Liver (tissue), 8 donors: ENCODE measurements at regions not wholly inside any gene's neighbourhood (a gene's known extent, or its start where the extent isn't known, plus 50 kb on each side); places are given as distances from the start of the nearest gene placed in this dataset.

Source experiments
- DNase-seq: peaks from one replicate; pipeline ENCODE4 v3.0.0-alpha.2; 2017; ENCODE audit warnings: low spot score
- H3K27ac ChIP-seq, 2 donors: one replicate each; pipeline ENCODE4 v1.7.0; 2013; ENCODE audit warnings: inconsistent platforms in 2 of 2, low read length in 2 of 2, control low read depth in 1 of 2, low read depth in 1 of 2, mild to moderate bottlenecking in 1 of 2
- H3K27me3 ChIP-seq, 4 donors: one replicate each; pipeline versions ENCODE4 v1.6.1 to v1.7.0; 2013; ENCODE audit warnings: low read length in 3 of 4, inconsistent platforms in 1 of 4, mild to moderate bottlenecking in 1 of 4, moderate library complexity in 1 of 4; ENCODE audit not compliant: control insufficient read depth in 4 of 4, insufficient read depth in 4 of 4
- H3K36me3 ChIP-seq, 4 donors: one replicate each; pipeline versions ENCODE4 v1.6.1 to v1.7.0; 2013; ENCODE audit warnings: low read length in 3 of 4, mild to moderate bottlenecking in 3 of 4, low read depth in 1 of 4, moderate library complexity in 1 of 4; ENCODE audit not compliant: control insufficient read depth in 4 of 4, insufficient read depth in 3 of 4
- H3K4me1 ChIP-seq, 4 donors: one replicate each; pipeline versions ENCODE4 v1.6.1 to v1.7.0; 2013; ENCODE audit warnings: low read length in 3 of 4, mild to moderate bottlenecking in 3 of 4, moderate library complexity in 1 of 4; ENCODE audit not compliant: control insufficient read depth in 4 of 4, insufficient read depth in 4 of 4
- H3K4me3 ChIP-seq, 3 donors: one replicate each; pipeline versions ENCODE4 v1.6.1 to v1.7.0; 2013; ENCODE audit warnings: low read length in 3 of 3, control low read depth in 1 of 3, low read depth in 1 of 3, mild to moderate bottlenecking in 1 of 3
- H3K9ac ChIP-seq, 2 donors: one replicate each; pipeline ENCODE4 v1.7.0; 2013; ENCODE audit warnings: low read length in 2 of 2, mild to moderate bottlenecking in 2 of 2, moderate library complexity in 2 of 2, control low read depth in 1 of 2, low read depth in 1 of 2
- H3K9me3 ChIP-seq, 4 donors: one replicate each; pipeline versions ENCODE4 v1.6.1 to v1.7.0; 2013; ENCODE audit warnings: low read length in 3 of 4; ENCODE audit not compliant: control insufficient read depth in 4 of 4
- CTCF ChIP-seq: fragments of 150-350 bp; IDR thresholded peaks from 2 replicates; pipeline ENCODE4 v1.5.1; 2017; ENCODE audit warnings: improper control_type of control experiment, low read depth, low read length; ENCODE audit not compliant: missing input control
- EGR1 ChIP-seq, 2 donors: IDR thresholded peaks; 2 replicates each; pipeline ENCODE4 v1.6.1; 2016 to 2018; ENCODE audit warnings: antibody characterized with exemption in 2 of 2, low read depth in 2 of 2
- FOXA2 ChIP-seq: IDR thresholded peaks from 2 replicates; pipeline ENCODE4 v1.6.1; 2016; ENCODE audit warnings: antibody characterized with exemption
- GABPA ChIP-seq, 2 donors: IDR thresholded peaks in 1 of 2; conservative IDR thresholded peaks in 1 of 2; 2 replicates each; pipeline ENCODE4 v1.6.1; 2016; ENCODE audit warnings: antibody characterized with exemption in 2 of 2, mild to moderate bottlenecking in 1 of 2, moderate library complexity in 1 of 2
- HNF4A ChIP-seq, 2 donors: conservative IDR thresholded peaks; 2 replicates each; pipeline ENCODE4 v1.6.1; 2016; ENCODE audit warnings: antibody characterized with exemption in 2 of 2, mild to moderate bottlenecking in 2 of 2
- JUND ChIP-seq, 2 donors: IDR thresholded peaks; 2 replicates each; pipeline ENCODE4 v1.6.1; 2016; ENCODE audit warnings: antibody characterized with exemption in 2 of 2
- MAX ChIP-seq: IDR thresholded peaks from 2 replicates; pipeline ENCODE4 v1.6.1; 2016; ENCODE audit warnings: antibody characterized with exemption
- NR2F2 ChIP-seq: IDR thresholded peaks from 2 replicates; pipeline ENCODE4 v1.6.1; 2016; ENCODE audit warnings: antibody characterized with exemption
- RAD21 ChIP-seq, 2 donors: IDR thresholded peaks; 2 replicates each; pipeline ENCODE4 v1.6.1; 2016; ENCODE audit warnings: antibody characterized with exemption in 2 of 2, mild to moderate bottlenecking in 2 of 2
- RXRA ChIP-seq, 2 donors: IDR thresholded peaks; 2 replicates each; pipeline ENCODE4 v1.6.1; 2017 to 2018; ENCODE audit warnings: antibody characterized with exemption in 2 of 2, mild to moderate bottlenecking in 1 of 2
- SP1 ChIP-seq: IDR thresholded peaks from 2 replicates; pipeline ENCODE4 v1.6.1; 2018; ENCODE audit warnings: antibody characterized with exemption, mild to moderate bottlenecking
- TAF1 ChIP-seq: conservative IDR thresholded peaks from 2 replicates; pipeline ENCODE4 v1.6.1; 2016; ENCODE audit warnings: antibody characterized with exemption, mild to moderate bottlenecking
- YY1 ChIP-seq: IDR thresholded peaks from 2 replicates; pipeline ENCODE4 v1.6.1; 2016; ENCODE audit warnings: antibody characterized with exemption, mild to moderate bottlenecking
- ZBTB33 ChIP-seq: IDR thresholded peaks from 2 replicates; pipeline ENCODE4 v1.6.1; 2016; ENCODE audit warnings: antibody characterized with exemption
- WGBS: extraction: QIAGEN DNeasy Blood & Tissue Kit; methylation state at CpG from one replicate; pipeline ENCODE4 v1.1.7; 2013; 5-methylcytosine and 5-hydroxymethylcytosine counted together
- TF ChIP-seq, protein P1 (sequence below): IDR thresholded peaks from 2 replicates; pipeline ENCODE4 v1.6.1; 2016; ENCODE audit warnings: antibody characterized with exemption
- TF ChIP-seq, protein P2 (sequence below): IDR thresholded peaks from 2 replicates; pipeline ENCODE4 v1.6.1; 2016; ENCODE audit warnings: antibody characterized with exemption, mild to moderate bottlenecking
- donor health status: healthy.
- donor health status: healthy.
- donor health status: healthy.
- donor health status: healthy.
- donor health status: healthy.

GRCh38 chr15:67907184-67907723 lies 67.4 kb upstream of the RNU6-1 start:
- 95% methylated on average over 2 of the region's 2 CpGs for WGBS

More at GRCh38 chr15:67907184-67907723, 67.4 kb upstream of the RNU6-1 start:
- Histone ChIP-seq H3K27ac (no peak overlapping the region), H3K4me3 (no peak overlapping the region), H3K9me3 (peaks cover 0 to 1% (median 0%) of the 10 kb centered on the region in 4 donors), H3K27me3 (no peaks in the 10 kb centered on the region), H3K9ac (no peak overlapping the region), H3K4me1 (peaks cover 0 to 4% (median 1%) of the 10 kb centered on the region in 4 donors), H3K36me3 (no peaks in the 10 kb centered on the region)
- no peak for DNase-seq
- TF ChIP-seq, protein P1, sequence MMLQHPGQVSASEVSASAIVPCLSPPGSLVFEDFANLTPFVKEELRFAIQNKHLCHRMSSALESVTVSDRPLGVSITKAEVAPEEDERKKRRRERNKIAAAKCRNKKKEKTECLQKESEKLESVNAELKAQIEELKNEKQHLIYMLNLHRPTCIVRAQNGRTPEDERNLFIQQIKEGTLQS = no peak
- no peak for TF ChIP-seq FOXA2
- no peak for TF ChIP-seq TAF1
- no peak for TF ChIP-seq GABPA (IDR thresholded peaks at IDR 0.05 in 1 of 2, conservative IDR thresholded peaks at IDR 0.05 in 1 of 2)
- TF ChIP-seq SP1 = no peak
- TF ChIP-seq HNF4A (conservative IDR thresholded peaks at IDR 0.05) = no peak
- TF ChIP-seq CTCF = no peak
- no peak for TF ChIP-seq RXRA (IDR thresholded peaks at IDR 0.05)
- no peak for TF ChIP-seq ZBTB33
- no peak for TF ChIP-seq MAX
- TF ChIP-seq, protein P2, sequence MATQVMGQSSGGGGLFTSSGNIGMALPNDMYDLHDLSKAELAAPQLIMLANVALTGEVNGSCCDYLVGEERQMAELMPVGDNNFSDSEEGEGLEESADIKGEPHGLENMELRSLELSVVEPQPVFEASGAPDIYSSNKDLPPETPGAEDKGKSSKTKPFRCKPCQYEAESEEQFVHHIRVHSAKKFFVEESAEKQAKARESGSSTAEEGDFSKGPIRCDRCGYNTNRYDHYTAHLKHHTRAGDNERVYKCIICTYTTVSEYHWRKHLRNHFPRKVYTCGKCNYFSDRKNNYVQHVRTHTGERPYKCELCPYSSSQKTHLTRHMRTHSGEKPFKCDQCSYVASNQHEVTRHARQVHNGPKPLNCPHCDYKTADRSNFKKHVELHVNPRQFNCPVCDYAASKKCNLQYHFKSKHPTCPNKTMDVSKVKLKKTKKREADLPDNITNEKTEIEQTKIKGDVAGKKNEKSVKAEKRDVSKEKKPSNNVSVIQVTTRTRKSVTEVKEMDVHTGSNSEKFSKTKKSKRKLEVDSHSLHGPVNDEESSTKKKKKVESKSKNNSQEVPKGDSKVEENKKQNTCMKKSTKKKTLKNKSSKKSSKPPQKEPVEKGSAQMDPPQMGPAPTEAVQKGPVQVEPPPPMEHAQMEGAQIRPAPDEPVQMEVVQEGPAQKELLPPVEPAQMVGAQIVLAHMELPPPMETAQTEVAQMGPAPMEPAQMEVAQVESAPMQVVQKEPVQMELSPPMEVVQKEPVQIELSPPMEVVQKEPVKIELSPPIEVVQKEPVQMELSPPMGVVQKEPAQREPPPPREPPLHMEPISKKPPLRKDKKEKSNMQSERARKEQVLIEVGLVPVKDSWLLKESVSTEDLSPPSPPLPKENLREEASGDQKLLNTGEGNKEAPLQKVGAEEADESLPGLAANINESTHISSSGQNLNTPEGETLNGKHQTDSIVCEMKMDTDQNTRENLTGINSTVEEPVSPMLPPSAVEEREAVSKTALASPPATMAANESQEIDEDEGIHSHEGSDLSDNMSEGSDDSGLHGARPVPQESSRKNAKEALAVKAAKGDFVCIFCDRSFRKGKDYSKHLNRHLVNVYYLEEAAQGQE = no peak
- no peak for TF ChIP-seq RAD21 (IDR thresholded peaks at IDR 0.05)
- no peak for TF ChIP-seq JUND (IDR thresholded peaks at IDR 0.05)
- no peak for TF ChIP-seq NR2F2
- no peak for TF ChIP-seq EGR1 (IDR thresholded peaks at IDR 0.05; ENCODE audit: low read depth in 2 of 2)
- no peak for TF ChIP-seq YY1
